ENCODE measurements at regions not wholly inside any gene's neighbourhood (a gene's known extent, or its start where the extent isn't known, plus 50 kb on each side); places are given as distances from the start of the nearest gene placed in this dataset.

DNA sequence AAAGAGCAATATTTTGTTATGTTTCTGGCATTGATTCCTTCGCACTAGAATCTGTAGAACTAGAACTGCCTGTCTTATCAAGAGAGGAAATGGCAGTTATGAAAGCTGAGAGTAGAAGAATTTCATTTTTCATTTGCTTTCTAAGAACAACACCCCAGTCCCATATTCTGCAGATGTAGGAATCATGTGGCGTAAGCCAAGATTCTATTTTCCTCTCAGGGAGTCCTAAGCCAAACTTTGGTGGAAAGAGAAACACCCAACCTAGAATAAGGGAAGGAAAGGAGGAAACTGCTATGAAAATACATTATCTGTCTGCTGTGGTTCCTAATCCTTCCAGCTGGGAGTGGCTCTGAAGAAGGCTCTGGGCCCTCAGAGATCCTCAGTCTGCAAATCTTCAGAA lies 1176.9 kb upstream of the C9orf72 start:
- Histone ChIP-seq H3K27ac (ENCODE audit: low read depth, low read length) (no peak overlapping the region), H3K4me1 (ENCODE audit: control insufficient read depth in 3 of 3, insufficient read depth in 3 of 3, low read length in 3 of 3) (no peaks in the 10 kb centered on the region), H3K27me3 (ENCODE audit: control insufficient read depth in 3 of 3, insufficient read depth in 3 of 3, low read length in 3 of 3) (no peaks in the 10 kb centered on the region), H3K4me3 (ENCODE audit: low read length in 3 of 3) (no peak overlapping the region), H3K9me3 (ENCODE audit: control insufficient read depth in 3 of 3, low read length in 3 of 3) (no peaks in the 10 kb centered on the region), H3K36me3 (ENCODE audit: control insufficient read depth in 3 of 3, insufficient read depth in 3 of 3, low read length in 3 of 3) (no peaks in the 10 kb centered on the region), H3K9ac (ENCODE audit: low read depth in 1 of 3, low read length in 3 of 3) (no peak overlapping the region)

- Histone ChIP-seq H3K9ac (ENCODE audit: low read depth in 1 of 3, low read length in 3 of 3) (no peak overlapping the region), H3K4me3 (ENCODE audit: low read length in 3 of 3) (no peak overlapping the region), H3K9me3 (ENCODE audit: control insufficient read depth in 3 of 3, low read length in 3 of 3) (no peaks in the 10 kb centered on the region), H3K27ac (ENCODE audit: low read depth, low read length) (no peak overlapping the region), H3K4me1 (ENCODE audit: control insufficient read depth in 3 of 3, insufficient read depth in 3 of 3, low read length in 3 of 3) (no peaks in the 10 kb centered on the region), H3K36me3 (ENCODE audit: control insufficient read depth in 3 of 3, insufficient read depth in 3 of 3, low read length in 3 of 3) (no peaks in the 10 kb centered on the region), H3K27me3 (ENCODE audit: control insufficient read depth in 3 of 3, insufficient read depth in 3 of 3, low read length in 3 of 3) (no peaks in the 10 kb centered on the region)
These were observed 1185.1 kb upstream of the C9orf72 start for GRCh38 chr9:28758341-28758740.

DNA sequence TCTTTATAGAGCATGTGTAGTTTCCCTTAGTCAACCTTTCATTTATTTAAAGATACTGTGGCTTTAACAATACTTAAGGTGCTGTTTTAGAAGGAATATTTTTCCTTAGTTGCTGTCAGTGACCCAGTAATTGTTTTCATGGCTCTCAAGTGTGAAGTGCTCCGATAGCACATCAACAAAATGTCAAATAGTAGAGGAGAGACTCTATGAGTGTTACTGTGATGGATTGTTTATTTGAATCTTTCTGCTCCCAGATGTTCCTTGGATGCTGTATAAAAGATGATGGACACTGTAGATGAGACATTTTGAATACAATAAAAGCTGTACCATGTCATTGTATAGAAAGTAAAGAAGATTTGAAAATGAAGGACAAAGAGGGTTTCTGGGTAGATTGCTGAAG lies 1185.7 kb upstream of the C9orf72 start:
- Histone ChIP-seq H3K4me1 (ENCODE audit: control insufficient read depth in 3 of 3, insufficient read depth in 3 of 3, low read length in 3 of 3) (no peaks in the 10 kb centered on the region), H3K27ac (ENCODE audit: low read depth, low read length) (no peak overlapping the region), H3K9ac (ENCODE audit: low read depth in 1 of 3, low read length in 3 of 3) (no peak overlapping the region), H3K4me3 (ENCODE audit: low read length in 3 of 3) (no peak overlapping the region), H3K36me3 (ENCODE audit: control insufficient read depth in 3 of 3, insufficient read depth in 3 of 3, low read length in 3 of 3) (no peaks in the 10 kb centered on the region), H3K27me3 (ENCODE audit: control insufficient read depth in 3 of 3, insufficient read depth in 3 of 3, low read length in 3 of 3) (no peaks in the 10 kb centered on the region), H3K9me3 (ENCODE audit: control insufficient read depth in 3 of 3, low read length in 3 of 3) (no peaks in the 10 kb centered on the region)

DNA sequence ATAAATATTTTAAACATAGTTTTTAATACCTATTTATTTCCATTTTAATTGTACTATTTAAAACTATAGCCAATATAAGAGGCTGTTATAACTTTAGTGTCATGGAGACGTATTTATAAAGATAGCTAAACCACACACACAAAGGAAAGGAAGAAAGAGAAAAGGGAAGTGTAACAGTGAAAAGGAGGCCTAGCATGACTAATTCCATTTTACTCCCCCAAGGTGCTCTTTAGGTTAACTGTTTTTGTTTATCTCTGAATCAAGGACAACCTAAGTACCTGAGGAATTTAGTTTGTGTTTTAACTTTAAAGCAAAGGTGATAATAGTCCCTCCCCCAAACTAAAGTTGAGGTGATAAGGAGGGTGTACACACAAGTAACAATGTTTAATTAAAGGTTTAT lies 1188.9 kb upstream of the C9orf72 start:
- H3K4me3 ChIP-seq (ENCODE audit: low read length in 3 of 3) = no peak overlapping the region

GRCh38 chr9:28764532-28764931 lies 1191.3 kb upstream of the C9orf72 start:
- no peaks in the 10 kb centered on the region for H3K36me3 ChIP-seq (ENCODE audit: control insufficient read depth in 3 of 3, insufficient read depth in 3 of 3, low read length in 3 of 3)
- no peak overlapping the region for H3K4me3 ChIP-seq (ENCODE audit: low read length in 3 of 3)
- no peaks in the 10 kb centered on the region for H3K4me1 ChIP-seq (ENCODE audit: control insufficient read depth in 3 of 3, insufficient read depth in 3 of 3, low read length in 3 of 3)
- no peak overlapping the region for H3K9ac ChIP-seq (ENCODE audit: low read depth in 1 of 3, low read length in 3 of 3)
- H3K27ac ChIP-seq (ENCODE audit: low read depth, low read length) = no peak overlapping the region
- no peaks in the 10 kb centered on the region for H3K9me3 ChIP-seq (ENCODE audit: control insufficient read depth in 3 of 3, low read length in 3 of 3)
- H3K27me3 ChIP-seq (ENCODE audit: control insufficient read depth in 3 of 3, insufficient read depth in 3 of 3, low read length in 3 of 3) = no peaks in the 10 kb centered on the region

More for the DNA sequence above, 1188.9 kb upstream of the C9orf72 start:
- Histone ChIP-seq H3K27me3 (ENCODE audit: control insufficient read depth in 3 of 3, insufficient read depth in 3 of 3, low read length in 3 of 3) (no peaks in the 10 kb centered on the region), H3K9ac (ENCODE audit: low read depth in 1 of 3, low read length in 3 of 3) (no peak overlapping the region), H3K27ac (ENCODE audit: low read depth, low read length) (no peak overlapping the region), H3K36me3 (ENCODE audit: control insufficient read depth in 3 of 3, insufficient read depth in 3 of 3, low read length in 3 of 3) (no peaks in the 10 kb centered on the region), H3K9me3 (ENCODE audit: control insufficient read depth in 3 of 3, low read length in 3 of 3) (no peaks in the 10 kb centered on the region), H3K4me1 (ENCODE audit: control insufficient read depth in 3 of 3, insufficient read depth in 3 of 3, low read length in 3 of 3) (no peaks in the 10 kb centered on the region)

DNA sequence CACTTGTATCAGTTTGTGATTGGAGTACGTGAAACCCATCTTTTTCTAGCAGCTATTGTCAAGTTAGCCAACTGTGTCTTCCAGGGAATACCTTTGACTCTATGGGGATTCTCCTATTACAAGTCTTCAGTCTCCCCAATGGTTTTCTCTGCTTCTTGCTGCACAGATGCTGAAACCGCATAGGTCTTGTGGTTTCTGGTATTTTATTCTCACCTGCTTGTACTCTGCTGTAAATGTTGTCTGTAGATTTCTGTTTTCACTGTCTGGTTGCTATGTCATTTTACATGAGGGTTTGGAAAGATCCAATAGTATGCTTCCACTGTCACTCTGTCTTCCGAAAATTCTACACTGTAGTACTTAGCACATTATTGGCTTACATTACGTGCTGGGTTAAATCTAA lies 1196.9 kb upstream of the C9orf72 start:
- Histone ChIP-seq H3K27me3 (ENCODE audit: control insufficient read depth in 3 of 3, insufficient read depth in 3 of 3, low read length in 3 of 3) (no peaks in the 10 kb centered on the region), H3K9ac (ENCODE audit: low read depth in 1 of 3, low read length in 3 of 3) (no peak overlapping the region), H3K4me1 (ENCODE audit: control insufficient read depth in 3 of 3, insufficient read depth in 3 of 3, low read length in 3 of 3) (no peaks in the 10 kb centered on the region), H3K27ac (ENCODE audit: low read depth, low read length) (no peak overlapping the region), H3K36me3 (ENCODE audit: control insufficient read depth in 3 of 3, insufficient read depth in 3 of 3, low read length in 3 of 3) (no peaks in the 10 kb centered on the region), H3K9me3 (ENCODE audit: control insufficient read depth in 3 of 3, low read length in 3 of 3) (no peaks in the 10 kb centered on the region), H3K4me3 (ENCODE audit: low read length in 3 of 3) (no peak overlapping the region)

- Histone ChIP-seq H3K4me3 (ENCODE audit: low read length in 3 of 3) (no peak overlapping the region), H3K9ac (ENCODE audit: low read depth in 1 of 3, low read length in 3 of 3) (no peak overlapping the region), H3K27me3 (ENCODE audit: control insufficient read depth in 3 of 3, insufficient read depth in 3 of 3, low read length in 3 of 3) (no peaks in the 10 kb centered on the region), H3K9me3 (ENCODE audit: control insufficient read depth in 3 of 3, low read length in 3 of 3) (no peaks in the 10 kb centered on the region), H3K36me3 (ENCODE audit: control insufficient read depth in 3 of 3, insufficient read depth in 3 of 3, low read length in 3 of 3) (no peaks in the 10 kb centered on the region), H3K27ac (ENCODE audit: low read depth, low read length) (no peak overlapping the region), H3K4me1 (ENCODE audit: control insufficient read depth in 3 of 3, insufficient read depth in 3 of 3, low read length in 3 of 3) (no peaks in the 10 kb centered on the region)
These were observed 1197.5 kb upstream of the C9orf72 start for GRCh38 chr9:28770827-28771226.

GRCh38 chr9:28774433-28775235 lies 1201.4 kb upstream of the C9orf72 start:
- Histone ChIP-seq H3K9me3 (ENCODE audit: control insufficient read depth in 3 of 3, low read length in 3 of 3) (no peaks in the 10 kb centered on the region), H3K9ac (ENCODE audit: low read depth in 1 of 3, low read length in 3 of 3) (no peak overlapping the region), H3K36me3 (ENCODE audit: control insufficient read depth in 3 of 3, insufficient read depth in 3 of 3, low read length in 3 of 3) (no peaks in the 10 kb centered on the region), H3K27me3 (ENCODE audit: control insufficient read depth in 3 of 3, insufficient read depth in 3 of 3, low read length in 3 of 3) (no peaks in the 10 kb centered on the region), H3K27ac (ENCODE audit: low read depth, low read length) (no peak overlapping the region), H3K4me1 (ENCODE audit: control insufficient read depth in 3 of 3, insufficient read depth in 3 of 3, low read length in 3 of 3) (no peaks in the 10 kb centered on the region), H3K4me3 (ENCODE audit: low read length in 3 of 3) (no peak overlapping the region)

GRCh38 chr9:28779243-28779642 lies 1206.0 kb upstream of the C9orf72 start:
- Histone ChIP-seq H3K27ac (ENCODE audit: low read depth, low read length) (no peak overlapping the region), H3K36me3 (ENCODE audit: control insufficient read depth in 3 of 3, insufficient read depth in 3 of 3, low read length in 3 of 3) (no peaks in the 10 kb centered on the region), H3K4me3 (ENCODE audit: low read length in 3 of 3) (no peak overlapping the region), H3K4me1 (ENCODE audit: control insufficient read depth in 3 of 3, insufficient read depth in 3 of 3, low read length in 3 of 3) (no peaks in the 10 kb centered on the region), H3K9me3 (ENCODE audit: control insufficient read depth in 3 of 3, low read length in 3 of 3) (no peaks in the 10 kb centered on the region), H3K27me3 (ENCODE audit: control insufficient read depth in 3 of 3, insufficient read depth in 3 of 3, low read length in 3 of 3) (no peaks in the 10 kb centered on the region), H3K9ac (ENCODE audit: low read depth in 1 of 3, low read length in 3 of 3) (no peak overlapping the region)

DNA sequence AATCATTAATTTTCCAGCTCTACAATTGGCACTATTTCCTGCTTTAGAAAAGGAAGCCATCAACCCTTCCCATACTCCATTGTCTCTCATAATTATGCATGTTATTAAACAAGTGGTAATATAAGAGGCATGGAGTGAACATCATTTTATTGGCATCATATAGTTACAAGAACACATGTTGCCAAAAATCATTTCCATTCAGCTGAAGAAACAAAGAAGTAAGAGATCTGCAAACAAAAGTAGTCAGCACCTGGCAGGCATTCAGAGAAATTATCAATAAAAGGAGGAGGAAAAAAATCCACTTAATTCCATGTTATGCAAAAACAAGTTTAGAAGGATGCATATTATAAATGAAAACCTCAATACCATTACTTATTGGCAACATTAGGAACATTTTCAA lies 1208.2 kb upstream of the C9orf72 start:
- H3K4me3 ChIP-seq (ENCODE audit: low read length in 3 of 3) = no peak overlapping the region
- H3K4me1 ChIP-seq (ENCODE audit: control insufficient read depth in 3 of 3, insufficient read depth in 3 of 3, low read length in 3 of 3) = no peaks in the 10 kb centered on the region
- no peak overlapping the region for H3K9ac ChIP-seq (ENCODE audit: low read depth in 1 of 3, low read length in 3 of 3)
- H3K9me3 ChIP-seq (ENCODE audit: control insufficient read depth in 3 of 3, low read length in 3 of 3) = no peaks in the 10 kb centered on the region
- no peaks in the 10 kb centered on the region for H3K27me3 ChIP-seq (ENCODE audit: control insufficient read depth in 3 of 3, insufficient read depth in 3 of 3, low read length in 3 of 3)
- no peaks in the 10 kb centered on the region for H3K36me3 ChIP-seq (ENCODE audit: control insufficient read depth in 3 of 3, insufficient read depth in 3 of 3, low read length in 3 of 3)
- H3K27ac ChIP-seq (ENCODE audit: low read depth, low read length) = no peak overlapping the region

Measured in skeletal muscle tissue (tissue), 3 donors.